Naive thymus-derived CD4-positive, alpha-beta T cell (primary cell): ENCODE measurements at regions not wholly inside any gene's neighbourhood (a gene's known extent, or its start where the extent isn't known, plus 50 kb on each side); places are given as distances from the start of the nearest gene placed in this dataset.

Source experiments
- ATAC-seq: fragments of 150-1000 bp; cut with Tn5 transposase; 2 replicates; pipeline ENCODE4 v1.10.0; 2021; ENCODE audit warnings: mild to moderate bottlenecking, moderate library complexity
- CTCF ChIA-PET: fragments of 350-600 bp; sonication (Branson Sonifier 250); formaldehyde crosslinking; loops from one replicate; lab custom pipeline; 2021; ENCODE audit warnings: antibody characterized with exemption; lab: Charles Lee
- POLR2A ChIA-PET: fragments of 350-600 bp; sonication (Branson Sonifier 250); formaldehyde crosslinking; loops from one replicate; lab custom pipeline; 2021; ENCODE audit warnings: antibody characterized with exemption, inconsistent platforms; lab: Charles Lee
- DNase-seq, 9 donors: peaks; one replicate each; pipeline versions ENCODE4 v3.0.0 to v3.0.0-alpha.2; 2020 to 2022; ENCODE audit warnings: mixed read lengths in 1 of 9
- H3K27ac ChIP-seq: one replicate; pipeline ENCODE4 v1.7.0; 2013; ENCODE audit warnings: mild to moderate bottlenecking, low read depth, low read length, moderate library complexity
- H3K27me3 ChIP-seq, 2 donors: one replicate each; pipeline ENCODE4 v1.7.0; 2013; ENCODE audit warnings: low read length in 2 of 2, mild to moderate bottlenecking in 2 of 2, moderate library complexity in 2 of 2; ENCODE audit not compliant: control insufficient read depth in 2 of 2, insufficient read depth in 2 of 2
- H3K36me3 ChIP-seq, 3 experiments: 1 replicate in 2 of 3; 2 replicates in 1 of 3; pipeline ENCODE4 v1.7.0; 2013; ENCODE audit warnings: low read length in 3 of 3, mild to moderate bottlenecking in 3 of 3, moderate library complexity in 1 of 3; ENCODE audit not compliant: insufficient read depth in 3 of 3, control insufficient read depth in 2 of 3
- H3K4me1 ChIP-seq, 2 donors: one replicate each; pipeline ENCODE4 v1.7.0; 2013; ENCODE audit warnings: low read length in 2 of 2, mild to moderate bottlenecking in 2 of 2, moderate library complexity in 1 of 2; ENCODE audit not compliant: control insufficient read depth in 2 of 2, insufficient read depth in 2 of 2
- H3K4me3 ChIP-seq: 2 replicates; pipeline ENCODE4 v1.7.0; 2013; ENCODE audit warnings: mild to moderate bottlenecking, low read length
- H3K9me3 ChIP-seq, 3 experiments: 1 replicate in 2 of 3; 2 replicates in 1 of 3; pipeline ENCODE4 v1.7.0; 2013; ENCODE audit warnings: low read length in 3 of 3; ENCODE audit not compliant: control insufficient read depth in 2 of 3
- H3K27ac Mint-ChIP-seq, 9 donors: one replicate each; pipeline ENCODE4 v1.8.0; 2020 to 2022; ENCODE audit warnings: mixed read lengths in 9 of 9, mild to moderate bottlenecking in 8 of 9, moderate library complexity in 5 of 9, inconsistent platforms in 2 of 9
- H3K27me3 Mint-ChIP-seq, 5 donors: one replicate each; pipeline ENCODE4 v1.8.0; 2021 to 2022; ENCODE audit warnings: mixed read lengths in 5 of 5, mild to moderate bottlenecking in 1 of 5
- H3K36me3 Mint-ChIP-seq, 5 donors: one replicate each; pipeline ENCODE4 v1.8.0; 2020 to 2022; ENCODE audit warnings: mixed read lengths in 5 of 5, mild to moderate bottlenecking in 3 of 5, inconsistent platforms in 1 of 5
- H3K4me1 Mint-ChIP-seq, 7 donors: one replicate each; pipeline ENCODE4 v1.8.0; 2020 to 2022; ENCODE audit warnings: mixed read lengths in 7 of 7, mild to moderate bottlenecking in 3 of 7, inconsistent platforms in 1 of 7
- H3K4me3 Mint-ChIP-seq, 10 donors: one replicate each; pipeline ENCODE4 v1.8.0; 2020 to 2022; ENCODE audit warnings: mild to moderate bottlenecking in 10 of 10, mixed read lengths in 10 of 10, moderate library complexity in 6 of 10, inconsistent platforms in 2 of 10
- H3K9me3 Mint-ChIP-seq, 11 donors: one replicate each; pipeline ENCODE4 v1.8.0; 2020 to 2022; ENCODE audit warnings: mixed read lengths in 11 of 11, mild to moderate bottlenecking in 4 of 11, inconsistent platforms in 1 of 11, moderate library complexity in 1 of 11
- intact Hi-C, 2 donors: fragments of 100-400 bp; cut with micrococcal nuclease; formaldehyde crosslinking; loops; one replicate each; pipeline ENCODE4 v1.15.1; 2023

DNA sequence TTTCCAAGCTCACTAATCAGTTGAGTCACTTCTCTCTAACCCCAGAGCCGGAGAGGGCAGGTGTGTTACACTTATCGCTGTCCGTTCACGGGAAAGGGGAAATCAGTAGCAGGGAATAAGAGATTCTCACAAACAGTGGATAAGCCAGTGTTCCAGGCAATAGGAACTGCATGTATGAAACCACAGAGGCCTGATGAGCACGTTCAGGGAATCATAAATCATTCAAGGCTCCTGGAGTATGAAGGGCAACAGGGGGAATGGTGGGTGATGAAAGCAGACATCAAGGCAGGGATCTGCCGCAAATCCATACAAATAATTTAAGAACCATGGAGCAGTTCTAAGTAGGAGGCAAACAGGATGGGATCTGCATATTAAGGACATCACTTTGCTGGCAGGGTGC lies 59.1 kb upstream of the ADGRG2 start:
- DNase-seq (no peak), ATAC-seq (no peak)
- Histone ChIP-seq H3K4me3 (no peak overlapping the region), H3K36me3 (no peaks in the 10 kb centered on the region), H3K4me1 (no peaks in the 10 kb centered on the region), H3K27me3 (no peaks in the 10 kb centered on the region), H3K27ac (no peak overlapping the region), H3K9me3 (no peaks in the 10 kb centered on the region)
- Mint-ChIP-seq H3K4me1 (no peaks in the 10 kb centered on the region), H3K27me3 (peaks cover 0 to 2% (median 0%) of the 10 kb centered on the region in 5 donors), H3K4me3 (no peak overlapping the region), H3K9me3 (peaks cover 0 to 2% (median 0%) of the 10 kb centered on the region in 11 donors), H3K27ac (no peak overlapping the region), H3K36me3 (no peaks in the 10 kb centered on the region)
- ChIA-PET POLR2A (no interaction called here), CTCF (no interaction called here)
- intact Hi-C loops = no loop called here

DNA sequence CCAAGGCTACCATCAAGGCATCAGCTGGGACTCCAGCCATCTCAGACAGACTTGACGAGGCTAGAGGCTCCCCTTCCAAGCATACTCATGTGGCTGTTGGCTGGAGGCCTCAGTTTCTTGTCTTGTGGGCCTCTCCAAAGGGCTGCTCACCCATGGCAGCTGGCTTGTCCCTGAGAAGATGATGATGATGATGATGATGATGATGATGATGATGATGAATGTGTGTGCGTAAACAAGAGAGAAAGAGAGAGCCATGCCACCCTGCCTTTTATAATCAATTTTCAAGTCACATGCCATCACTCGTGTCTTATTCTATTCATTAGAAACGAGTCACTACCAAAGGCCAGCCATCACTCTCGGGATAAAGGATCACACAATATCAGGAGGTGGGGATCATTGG lies 60.5 kb upstream of the ADGRG2 start:
- no peaks in the 10 kb centered on the region for H3K9me3 ChIP-seq
- ATAC-seq (no peak), DNase-seq (no peak)
- CTCF ChIA-PET = no interaction called here
- H3K4me3 ChIP-seq = no peak overlapping the region
- Mint-ChIP-seq H3K27ac (no peak overlapping the region), H3K27me3 (peaks cover 0 to 2% (median 0%) of the 10 kb centered on the region in 5 donors), H3K4me1 (no peaks in the 10 kb centered on the region), H3K9me3 (peaks cover 0 to 2% (median 0%) of the 10 kb centered on the region in 11 donors), H3K4me3 (no peak overlapping the region), H3K36me3 (no peaks in the 10 kb centered on the region)
- no peak overlapping the region for H3K27ac ChIP-seq
- no peaks in the 10 kb centered on the region for H3K27me3 ChIP-seq
- POLR2A ChIA-PET = no interaction called here
- intact Hi-C loops = no loop called here
- no peaks in the 10 kb centered on the region for H3K4me1 ChIP-seq
- H3K36me3 ChIP-seq = no peaks in the 10 kb centered on the region

- ChIA-PET POLR2A (no interaction called here), CTCF (no interaction called here)
- H3K4me3 Mint-ChIP-seq = no peak overlapping the region
- peaks cover 0 to 2% (median 0%) of the 10 kb centered on the region in 11 donors for H3K9me3 Mint-ChIP-seq
- no peaks in the 10 kb centered on the region for H3K27me3 ChIP-seq
- H3K27me3 Mint-ChIP-seq = no peaks in the 10 kb centered on the region
- ATAC-seq (no peak), DNase-seq (no peak)
- H3K4me1 ChIP-seq = no peaks in the 10 kb centered on the region
- no peak overlapping the region for H3K4me3 ChIP-seq
- no peaks in the 10 kb centered on the region for H3K4me1 Mint-ChIP-seq
- H3K27ac Mint-ChIP-seq = no peak overlapping the region
- no peaks in the 10 kb centered on the region for H3K9me3 ChIP-seq
- no peak overlapping the region for H3K27ac ChIP-seq
- intact Hi-C loops = no loop called here
- no peaks in the 10 kb centered on the region for H3K36me3 ChIP-seq
- H3K36me3 Mint-ChIP-seq = no peaks in the 10 kb centered on the region
Measured at GRCh38 chrX:19183761-19184477, 61.7 kb upstream of the ADGRG2 start.

DNA sequence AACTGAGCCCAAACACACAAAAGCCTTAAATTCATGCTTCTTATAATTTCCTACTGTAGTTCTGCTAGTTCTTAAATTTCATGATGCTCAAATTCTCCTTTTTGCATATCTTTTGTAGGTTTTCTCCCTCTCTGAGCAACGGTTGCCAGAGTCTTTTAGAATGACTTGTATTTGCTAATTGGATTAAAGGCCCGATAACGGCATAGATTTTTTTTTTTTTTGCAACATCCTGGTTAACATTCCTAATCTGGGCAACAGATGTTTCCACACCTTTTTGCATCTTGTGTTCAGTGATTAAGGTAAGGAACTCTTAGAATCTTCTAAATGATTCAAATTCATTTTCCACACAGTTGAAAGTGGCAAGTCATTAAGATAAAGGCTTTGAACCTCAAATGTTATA lies 66.3 kb upstream of the ADGRG2 start:
- intact Hi-C loops = no loop called here
- no peak for DNase-seq
- Mint-ChIP-seq H3K4me3 (no peak overlapping the region), H3K9me3 (peaks cover 0 to 9% (median 0%) of the 10 kb centered on the region in 11 donors), H3K4me1 (no peaks in the 10 kb centered on the region), H3K27ac (no peak overlapping the region), H3K36me3 (no peaks in the 10 kb centered on the region), H3K27me3 (no peaks in the 10 kb centered on the region)
- Histone ChIP-seq H3K27me3 (no peaks in the 10 kb centered on the region), H3K4me3 (no peak overlapping the region), H3K36me3 (no peaks in the 10 kb centered on the region), H3K9me3 (no peaks in the 10 kb centered on the region), H3K27ac (no peak overlapping the region), H3K4me1 (no peaks in the 10 kb centered on the region)
- ChIA-PET CTCF (no interaction called here), POLR2A (no interaction called here)
- ATAC-seq = no peak

DNA sequence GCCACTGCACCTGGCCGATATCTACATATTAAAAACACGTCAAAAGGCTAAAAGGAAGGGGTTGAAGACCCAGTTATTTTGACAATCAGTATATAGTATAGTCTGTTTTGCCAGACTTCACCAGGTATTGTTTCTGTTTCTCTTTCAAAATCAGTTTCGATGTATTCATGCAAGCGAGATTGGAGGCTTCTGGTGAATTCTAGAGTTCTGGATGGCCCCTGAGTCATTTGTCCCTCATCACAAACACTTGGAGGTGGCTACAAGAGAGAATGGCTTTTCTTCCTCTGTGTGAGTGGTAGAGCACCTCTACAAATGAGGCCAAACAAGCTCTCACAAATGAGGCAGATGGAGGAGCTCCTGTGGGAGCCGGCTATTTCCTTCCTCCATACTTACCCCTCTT lies 68.6 kb upstream of the ADGRG2 start:
- intact Hi-C loops = no loop called here
- H3K4me3 ChIP-seq = no peak overlapping the region
- Mint-ChIP-seq H3K27me3 (peaks cover 0 to 5% (median 0%) of the 10 kb centered on the region in 5 donors), H3K27ac (no peak overlapping the region), H3K9me3 (peaks cover 0 to 9% (median 0%) of the 10 kb centered on the region in 11 donors), H3K36me3 (no peaks in the 10 kb centered on the region), H3K4me1 (no peaks in the 10 kb centered on the region), H3K4me3 (no peak overlapping the region)
- DNase-seq (no peak), ATAC-seq (no peak)
- H3K9me3 ChIP-seq = no peaks in the 10 kb centered on the region
- no peaks in the 10 kb centered on the region for H3K36me3 ChIP-seq
- no peaks in the 10 kb centered on the region for H3K4me1 ChIP-seq
- no peak overlapping the region for H3K27ac ChIP-seq
- no peaks in the 10 kb centered on the region for H3K27me3 ChIP-seq
- POLR2A ChIA-PET = no interaction called here
- CTCF ChIA-PET = no interaction called here

DNA sequence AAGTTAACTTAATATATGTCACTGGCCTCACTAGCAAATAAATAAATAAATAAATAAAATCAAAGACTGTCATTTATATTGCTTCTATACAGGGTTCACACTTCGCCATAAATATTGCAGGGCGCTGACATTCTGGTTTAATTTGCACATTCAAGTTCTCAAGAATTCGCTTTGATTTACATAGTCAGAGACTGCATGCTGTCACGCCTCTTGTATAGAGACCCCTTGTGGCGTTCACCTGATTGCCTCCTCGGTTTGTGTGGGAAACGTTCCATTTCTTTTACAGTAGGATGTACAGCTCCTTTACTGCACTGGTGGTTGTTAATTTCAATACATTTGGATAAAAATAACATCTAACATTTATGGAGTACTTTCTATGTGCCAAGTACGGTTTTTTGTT lies 71.3 kb upstream of the ADGRG2 start:
- Histone ChIP-seq H3K27ac (no peak overlapping the region), H3K9me3 (no peaks in the 10 kb centered on the region), H3K36me3 (no peaks in the 10 kb centered on the region), H3K4me1 (no peaks in the 10 kb centered on the region), H3K4me3 (no peak overlapping the region), H3K27me3 (no peaks in the 10 kb centered on the region)
- intact Hi-C loops = no loop called here
- Mint-ChIP-seq H3K4me1 (no peaks in the 10 kb centered on the region), H3K4me3 (no peak overlapping the region), H3K27me3 (peaks cover 0 to 5% (median 0%) of the 10 kb centered on the region in 5 donors), H3K27ac (no peak overlapping the region), H3K9me3 (peaks cover 0 to 9% (median 0%) of the 10 kb centered on the region in 11 donors), H3K36me3 (no peaks in the 10 kb centered on the region)
- CTCF ChIA-PET = no interaction called here
- ATAC-seq (no peak), DNase-seq (no peak)
- POLR2A ChIA-PET = no interaction called here
